Stimulated activated CD4-positive, alpha-beta T cell treated with anti-CD3 and anti-CD28 coated beads, TNF-alpha, amount 100 ng/mL, for 24 hours (primary cell): ENCODE measurements at regions not wholly inside any gene's neighbourhood (a gene's known extent, or its start where the extent isn't known, plus 50 kb on each side); places are given as distances from the start of the nearest gene placed in this dataset.

Experiments used
- DNase-seq, 3 experiments: peaks; one replicate each; pipeline ENCODE4 v3.0.0-alpha.2; 2020; ENCODE audit warnings: low read depth in 3 of 3

- no peak for DNase-seq
These were observed 197.0 kb upstream of the EYS start for GRCh38 chr6:65903992-65904391.

- no peak for DNase-seq
These were observed 193.9 kb upstream of the EYS start for GRCh38 chr6:65900928-65901327.

- DNase-seq: no peak
These were observed 189.1 kb upstream of the EYS start for GRCh38 chr6:65896140-65896539.

GRCh38 chr6:65876668-65877067 is 169.6 kb upstream of the EYS start:
- no peak for DNase-seq

GRCh38 chr6:65852369-65852852 is 145.4 kb upstream of the EYS start:
- no peak for DNase-seq

- DNase-seq: no peak
These were observed 123.1 kb upstream of the EYS start for GRCh38 chr6:65830151-65830550.

- DNase-seq: no peak
These were observed 112.1 kb upstream of the EYS start for GRCh38 chr6:65819152-65819551.

GRCh38 chr6:65818576-65818975 is 111.5 kb upstream of the EYS start:
- no peak for DNase-seq

- DNase-seq: no peak
These were observed 110.0 kb upstream of the EYS start for GRCh38 chr6:65816991-65817390.

GRCh38 chr6:65814071-65814470 is 107.0 kb upstream of the EYS start:
- no peak for DNase-seq

GRCh38 chr6:65803186-65803585 is 96.2 kb upstream of the EYS start:
- no peak for DNase-seq

- no peak for DNase-seq
These were observed 92.4 kb upstream of the EYS start for GRCh38 chr6:65799389-65799788.

GRCh38 chr6:65798280-65799014 is 91.4 kb upstream of the EYS start:
- DNase-seq: no peak

GRCh38 chr6:65790666-65791065 is 83.6 kb upstream of the EYS start:
- DNase-seq: no peak

GRCh38 chr6:65787787-65788186 is 80.8 kb upstream of the EYS start:
- DNase-seq: no peak

GRCh38 chr6:65786815-65787214 is 79.8 kb upstream of the EYS start:
- no peak for DNase-seq

- DNase-seq: no peak
These were observed 73.7 kb upstream of the EYS start for GRCh38 chr6:65780691-65781090.

- DNase-seq: no peak
These were observed 69.3 kb upstream of the EYS start for GRCh38 chr6:65776332-65776731.

GRCh38 chr6:65771946-65772345 is 64.9 kb upstream of the EYS start:
- no peak for DNase-seq

GRCh38 chr6:65761890-65762289 is 54.9 kb upstream of the EYS start:
- DNase-seq: no peak

GRCh38 chr6:65760285-65760684 is 53.3 kb upstream of the EYS start:
- no peak for DNase-seq
